ENCODE measurements at regions not wholly inside any gene's neighbourhood (a gene's known extent, or its start where the extent isn't known, plus 50 kb on each side); places are given as distances from the start of the nearest gene placed in this dataset.
A peak's percentile ranks its signal among the peaks of the same experiment; 100 is the strongest.

GRCh38 chr5:127993476-127993875, 90.1 kb upstream of the SLC12A2 start:
- peak in 1 of 2 experiments; percentile 23 for DNase-seq (ENCODE audit: low read depth in 1 of 2, low spot score in 1 of 2)
- in situ Hi-C loops (cut with HindIII; ENCODE audit: low pct_unique_long_range_greater_than_20kb, low sequenced_read_pairs) = no loop called here

GRCh38 chr5:127994087-127994660, 89.4 kb upstream of the SLC12A2 start:
- in situ Hi-C loops (cut with HindIII; ENCODE audit: low pct_unique_long_range_greater_than_20kb, low sequenced_read_pairs) = no loop called here
- peak in 1 of 2 experiments; percentile 32 for DNase-seq (ENCODE audit: low read depth in 1 of 2, low spot score in 1 of 2)
- no peak for TF ChIP-seq JUND (IDR thresholded peaks at IDR 0.05; ENCODE audit: low read depth)

More at GRCh38 chr5:127993476-127993875, 90.1 kb upstream of the SLC12A2 start:
- no peak for TF ChIP-seq JUND (IDR thresholded peaks at IDR 0.05; ENCODE audit: low read depth)

GRCh38 chr5:127995556-127995955, 88.0 kb upstream of the SLC12A2 start:
- TF ChIP-seq JUND (IDR thresholded peaks at IDR 0.05; ENCODE audit: low read depth) = no peak
- DNase-seq (ENCODE audit: low read depth in 1 of 2, low spot score in 1 of 2) = no peak
- in situ Hi-C loops (cut with HindIII; ENCODE audit: low pct_unique_long_range_greater_than_20kb, low sequenced_read_pairs) = no loop called here

- TF ChIP-seq JUND (IDR thresholded peaks at IDR 0.05; ENCODE audit: low read depth) = no peak
- DNase-seq (ENCODE audit: low read depth in 1 of 2, low spot score in 1 of 2) = no peak
- in situ Hi-C loops (cut with HindIII; ENCODE audit: low pct_unique_long_range_greater_than_20kb, low sequenced_read_pairs) = no loop called here
Observed at GRCh38 chr5:127997201-127997704, 86.3 kb upstream of the SLC12A2 start.

GRCh38 chr5:127998950-127999615, 84.5 kb upstream of the SLC12A2 start:
- in situ Hi-C loops (cut with HindIII; ENCODE audit: low pct_unique_long_range_greater_than_20kb, low sequenced_read_pairs) = no loop called here

GRCh38 chr5:127999909-128000308, 83.7 kb upstream of the SLC12A2 start:
- TF ChIP-seq JUND (IDR thresholded peaks at IDR 0.05; ENCODE audit: low read depth) = no peak
- in situ Hi-C loops (cut with HindIII; ENCODE audit: low pct_unique_long_range_greater_than_20kb, low sequenced_read_pairs) = no loop called here
- no peak for DNase-seq (ENCODE audit: low read depth in 1 of 2, low spot score in 1 of 2)

More at GRCh38 chr5:127998950-127999615, 84.5 kb upstream of the SLC12A2 start:
- no peak for DNase-seq (ENCODE audit: low read depth in 1 of 2, low spot score in 1 of 2)
- no peak for TF ChIP-seq JUND (IDR thresholded peaks at IDR 0.05; ENCODE audit: low read depth)

GRCh38 chr5:128002425-128002824, 81.1 kb upstream of the SLC12A2 start:
- TF ChIP-seq JUND (IDR thresholded peaks at IDR 0.05; ENCODE audit: low read depth) = no peak
- no peak for DNase-seq (ENCODE audit: low read depth in 1 of 2, low spot score in 1 of 2)
- in situ Hi-C loops (cut with HindIII; ENCODE audit: low pct_unique_long_range_greater_than_20kb, low sequenced_read_pairs) = no loop called here

- no peak for DNase-seq (ENCODE audit: low read depth in 1 of 2, low spot score in 1 of 2)
- TF ChIP-seq JUND (IDR thresholded peaks at IDR 0.05; ENCODE audit: low read depth) = no peak
- in situ Hi-C loops (cut with HindIII; ENCODE audit: low pct_unique_long_range_greater_than_20kb, low sequenced_read_pairs) = no loop called here
Observed at GRCh38 chr5:128007939-128008338, 75.6 kb upstream of the SLC12A2 start.

- no peak for TF ChIP-seq JUND (IDR thresholded peaks at IDR 0.05; ENCODE audit: low read depth)
- in situ Hi-C loops (cut with HindIII; ENCODE audit: low pct_unique_long_range_greater_than_20kb, low sequenced_read_pairs) = no loop called here
- no peak for DNase-seq (ENCODE audit: low read depth in 1 of 2, low spot score in 1 of 2)
Observed at GRCh38 chr5:128009403-128009802, 74.2 kb upstream of the SLC12A2 start.

GRCh38 chr5:128011339-128011738, 72.2 kb upstream of the SLC12A2 start:
- in situ Hi-C loops (cut with HindIII; ENCODE audit: low pct_unique_long_range_greater_than_20kb, low sequenced_read_pairs) = no loop called here
- DNase-seq (ENCODE audit: low read depth in 1 of 2, low spot score in 1 of 2) = no peak
- no peak for TF ChIP-seq JUND (IDR thresholded peaks at IDR 0.05; ENCODE audit: low read depth)

- in situ Hi-C loops (cut with HindIII; ENCODE audit: low pct_unique_long_range_greater_than_20kb, low sequenced_read_pairs) = no loop called here
- DNase-seq (ENCODE audit: low read depth in 1 of 2, low spot score in 1 of 2) = no peak
- no peak for TF ChIP-seq JUND (IDR thresholded peaks at IDR 0.05; ENCODE audit: low read depth)
Observed at GRCh38 chr5:128014578-128014977, 69.0 kb upstream of the SLC12A2 start.

- no peak for DNase-seq (ENCODE audit: low read depth in 1 of 2, low spot score in 1 of 2)
- TF ChIP-seq JUND (IDR thresholded peaks at IDR 0.05; ENCODE audit: low read depth) = no peak
- in situ Hi-C loops (cut with HindIII; ENCODE audit: low pct_unique_long_range_greater_than_20kb, low sequenced_read_pairs) = no loop called here
Observed at GRCh38 chr5:128015478-128015877, 68.1 kb upstream of the SLC12A2 start.

GRCh38 chr5:128015978-128016377, 67.6 kb upstream of the SLC12A2 start:
- TF ChIP-seq JUND (IDR thresholded peaks at IDR 0.05; ENCODE audit: low read depth) = no peak
- in situ Hi-C loops (cut with HindIII; ENCODE audit: low pct_unique_long_range_greater_than_20kb, low sequenced_read_pairs) = no loop called here
- DNase-seq (ENCODE audit: low read depth in 1 of 2, low spot score in 1 of 2) = no peak

Measured in T47D (cell line).